SK-N-SH (cell line): ENCODE measurements at regions not wholly inside any gene's neighbourhood (a gene's known extent, or its start where the extent isn't known, plus 50 kb on each side); places are given as distances from the start of the nearest gene placed in this dataset.

Experiments
- MEF2A ChIP-seq: IDR thresholded peaks from 2 replicates; pipeline ENCODE4 v1.4.0; 2012; ENCODE audit warnings: low read depth, borderline replicate concordance
- TF ChIP-seq, protein P1 (sequence below): fragments of 200-600 bp; sonication (generic); IDR thresholded peaks from 2 replicates; pipeline ENCODE4 v1.6.1; 2017; ENCODE audit warnings: antibody characterized with exemption, mild to moderate bottlenecking, moderate library complexity

GRCh38 chr9:135225619-135226228 lies 138.3 kb downstream of the OLFM1 start:
- TF ChIP-seq, protein P1, sequence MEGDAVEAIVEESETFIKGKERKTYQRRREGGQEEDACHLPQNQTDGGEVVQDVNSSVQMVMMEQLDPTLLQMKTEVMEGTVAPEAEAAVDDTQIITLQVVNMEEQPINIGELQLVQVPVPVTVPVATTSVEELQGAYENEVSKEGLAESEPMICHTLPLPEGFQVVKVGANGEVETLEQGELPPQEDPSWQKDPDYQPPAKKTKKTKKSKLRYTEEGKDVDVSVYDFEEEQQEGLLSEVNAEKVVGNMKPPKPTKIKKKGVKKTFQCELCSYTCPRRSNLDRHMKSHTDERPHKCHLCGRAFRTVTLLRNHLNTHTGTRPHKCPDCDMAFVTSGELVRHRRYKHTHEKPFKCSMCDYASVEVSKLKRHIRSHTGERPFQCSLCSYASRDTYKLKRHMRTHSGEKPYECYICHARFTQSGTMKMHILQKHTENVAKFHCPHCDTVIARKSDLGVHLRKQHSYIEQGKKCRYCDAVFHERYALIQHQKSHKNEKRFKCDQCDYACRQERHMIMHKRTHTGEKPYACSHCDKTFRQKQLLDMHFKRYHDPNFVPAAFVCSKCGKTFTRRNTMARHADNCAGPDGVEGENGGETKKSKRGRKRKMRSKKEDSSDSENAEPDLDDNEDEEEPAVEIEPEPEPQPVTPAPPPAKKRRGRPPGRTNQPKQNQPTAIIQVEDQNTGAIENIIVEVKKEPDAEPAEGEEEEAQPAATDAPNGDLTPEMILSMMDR = no peak
- no peak for TF ChIP-seq MEF2A
